ES-I3 (cell line): ENCODE measurements at regions not wholly inside any gene's neighbourhood (a gene's known extent, or its start where the extent isn't known, plus 50 kb on each side); places are given as distances from the start of the nearest gene placed in this dataset.
A peak's percentile ranks its signal among the peaks of the same experiment; 100 is the strongest.

Experiments
- H3K36me3 ChIP-seq: 2 replicates; pipeline ENCODE4 v1.6.1; 2013; ENCODE audit warnings: mild to moderate bottlenecking, low read length, control low read depth, moderate library complexity; ENCODE audit not compliant: insufficient read depth
- H3K4me1 ChIP-seq: 2 replicates; pipeline ENCODE4 v1.6.1; 2013; ENCODE audit warnings: mild to moderate bottlenecking, control low read depth, low read length; ENCODE audit not compliant: insufficient read depth
- H3K9ac ChIP-seq: 2 replicates; pipeline ENCODE4 v1.6.1; 2013; ENCODE audit warnings: low read depth, mild to moderate bottlenecking, low read length, moderate library complexity
- H3K9me3 ChIP-seq: 2 replicates; pipeline ENCODE4 v1.6.1; 2013; ENCODE audit warnings: mild to moderate bottlenecking, low read length, moderate library complexity; ENCODE audit not compliant: control insufficient read depth, insufficient read depth

GRCh38 chrX:10039821-10040793, 72.9 kb downstream of the CLDN34 start:
- Histone ChIP-seq H3K4me1 (peaks cover 14% of the 10 kb centered on the region), H3K9ac (no peak overlapping the region), H3K9me3 (peaks cover 2% of the 10 kb centered on the region; the same call in 1 of the 2 replicates), H3K36me3 (peaks cover 2% of the 10 kb centered on the region; the same call in 1 of the 2 replicates)

GRCh38 chrX:10040961-10041360, 73.8 kb downstream of the CLDN34 start:
- no peak overlapping the region for H3K9ac ChIP-seq
- peaks cover 14% of the 10 kb centered on the region for H3K4me1 ChIP-seq

GRCh38 chrX:10041383-10041782, 74.2 kb downstream of the CLDN34 start:
- no peaks in the 10 kb centered on the region for H3K36me3 ChIP-seq
- H3K9me3 ChIP-seq: peaks cover 2% of the 10 kb centered on the region; the same call in 1 of the 2 replicates
- no peak overlapping the region for H3K9ac ChIP-seq
- H3K4me1 ChIP-seq: peaks cover 14% of the 10 kb centered on the region

More at GRCh38 chrX:10040961-10041360, 73.8 kb downstream of the CLDN34 start:
- H3K9me3 ChIP-seq: peaks cover 2% of the 10 kb centered on the region; the same call in 1 of the 2 replicates
- H3K36me3 ChIP-seq: no peaks in the 10 kb centered on the region

GRCh38 chrX:10042055-10042454, 74.9 kb downstream of the CLDN34 start:
- peaks cover 2% of the 10 kb centered on the region; the same call in 1 of the 2 replicates for H3K9me3 ChIP-seq
- no peaks in the 10 kb centered on the region for H3K36me3 ChIP-seq
- no peak overlapping the region for H3K9ac ChIP-seq
- peaks cover 15% of the 10 kb centered on the region for H3K4me1 ChIP-seq

GRCh38 chrX:10043386-10043785, 76.2 kb downstream of the CLDN34 start:
- peaks cover 2% of the 10 kb centered on the region; the same call in 1 of the 2 replicates for H3K9me3 ChIP-seq
- H3K36me3 ChIP-seq: no peaks in the 10 kb centered on the region
- H3K4me1 ChIP-seq: peaks cover 28% of the 10 kb centered on the region
- H3K9ac ChIP-seq: no peak overlapping the region

- Histone ChIP-seq H3K9ac (no peak overlapping the region), H3K36me3 (no peaks in the 10 kb centered on the region), H3K9me3 (peaks cover 2% of the 10 kb centered on the region; the same call in 1 of the 2 replicates), H3K4me1 (peaks cover 34% of the 10 kb centered on the region)
These were observed 76.9 kb downstream of the CLDN34 start for GRCh38 chrX:10044021-10044420.

GRCh38 chrX:10045327-10046000, 78.3 kb downstream of the CLDN34 start:
- Histone ChIP-seq H3K36me3 (no peaks in the 10 kb centered on the region), H3K9ac (no peak overlapping the region), H3K9me3 (peaks cover 2% of the 10 kb centered on the region; the same call in 1 of the 2 replicates), H3K4me1 (peaks cover 43% of the 10 kb centered on the region)

- H3K36me3 ChIP-seq: no peaks in the 10 kb centered on the region
- H3K4me1 ChIP-seq: peaks cover 34% of the 10 kb centered on the region
- no peak overlapping the region for H3K9ac ChIP-seq
- H3K9me3 ChIP-seq: peaks cover 2% of the 10 kb centered on the region; the same call in 1 of the 2 replicates
These were observed 80.0 kb downstream of the CLDN34 start for GRCh38 chrX:10047133-10047532.

- H3K4me1 ChIP-seq: peaks cover 34% of the 10 kb centered on the region
- no peaks in the 10 kb centered on the region for H3K36me3 ChIP-seq
- 0 out of 2 replicates have a peak overlapping the region, but pooled peaks have one; percentile 3 for H3K9ac ChIP-seq
- H3K9me3 ChIP-seq: peaks cover 2% of the 10 kb centered on the region; the same call in 1 of the 2 replicates
These were observed 80.5 kb downstream of the CLDN34 start for GRCh38 chrX:10047631-10048030.

- H3K9me3 ChIP-seq: peaks cover 2% of the 10 kb centered on the region; the same call in 1 of the 2 replicates
- H3K9ac ChIP-seq: 0 out of 2 replicates have a peak overlapping the region, but pooled peaks have one; percentile 3
- peaks cover 34% of the 10 kb centered on the region for H3K4me1 ChIP-seq
- no peaks in the 10 kb centered on the region for H3K36me3 ChIP-seq
These were observed 80.9 kb downstream of the CLDN34 start for GRCh38 chrX:10048076-10048475.

- no peak overlapping the region for H3K9ac ChIP-seq
- H3K36me3 ChIP-seq: no peaks in the 10 kb centered on the region
- no peaks in the 10 kb centered on the region for H3K9me3 ChIP-seq
- H3K4me1 ChIP-seq: peaks cover 34% of the 10 kb centered on the region
These were observed 81.5 kb downstream of the CLDN34 start for GRCh38 chrX:10048707-10049106.

- Histone ChIP-seq H3K4me1 (peaks cover 34% of the 10 kb centered on the region), H3K36me3 (no peaks in the 10 kb centered on the region), H3K9me3 (no peaks in the 10 kb centered on the region), H3K9ac (no peak overlapping the region)
These were observed 82.1 kb downstream of the CLDN34 start for GRCh38 chrX:10049236-10049635.

- peaks cover 34% of the 10 kb centered on the region for H3K4me1 ChIP-seq
- no peak overlapping the region for H3K9ac ChIP-seq
- H3K9me3 ChIP-seq: peaks cover 3% of the 10 kb centered on the region; the same call in 1 of the 2 replicates
- no peaks in the 10 kb centered on the region for H3K36me3 ChIP-seq
These were observed 83.3 kb downstream of the CLDN34 start for GRCh38 chrX:10050481-10050880.

GRCh38 chrX:10051866-10052480, 84.8 kb downstream of the CLDN34 start:
- Histone ChIP-seq H3K9ac (no peak overlapping the region), H3K4me1 (peaks cover 34% of the 10 kb centered on the region), H3K9me3 (peaks cover 3% of the 10 kb centered on the region; the same call in 1 of the 2 replicates), H3K36me3 (no peaks in the 10 kb centered on the region)
